Osteoblast (primary cell): ENCODE measurements at regions not wholly inside any gene's neighbourhood (a gene's known extent, or its start where the extent isn't known, plus 50 kb on each side); places are given as distances from the start of the nearest gene placed in this dataset.

Source experiments
- DNase-seq: peaks from one replicate; pipeline ENCODE4 v3.0.0; 2011; ENCODE audit warnings: low spot score, mixed read lengths; ENCODE audit not compliant: insufficient read length; ENCODE audit errors: missing footprints
- H2AFZ ChIP-seq: 2 replicates; pipeline ENCODE4 v1.6.0; 2011; ENCODE audit warnings: mild to moderate bottlenecking, low read length
- H3K27ac ChIP-seq: 2 replicates; pipeline ENCODE4 v1.5.1; 2011; ENCODE audit warnings: mild to moderate bottlenecking, low read depth, low read length, moderate library complexity
- H3K27me3 ChIP-seq: 2 replicates; pipeline ENCODE4 v1.6.0; 2012; ENCODE audit warnings: mild to moderate bottlenecking, control low read depth, inconsistent platforms, low read length, moderate library complexity; ENCODE audit not compliant: insufficient read depth
- H3K36me3 ChIP-seq: 2 replicates; pipeline ENCODE4 v1.5.1; 2011; ENCODE audit warnings: mild to moderate bottlenecking, low read length, control low read depth, moderate library complexity; ENCODE audit not compliant: insufficient read depth
- H3K4me1 ChIP-seq: 2 replicates; pipeline ENCODE4 v1.5.1; 2011; ENCODE audit warnings: mild to moderate bottlenecking, low read length, control low read depth, moderate library complexity; ENCODE audit not compliant: insufficient read depth
- H3K4me2 ChIP-seq: 2 replicates; pipeline ENCODE4 v1.6.0; 2011; ENCODE audit warnings: mild to moderate bottlenecking, low read length; ENCODE audit not compliant: insufficient read depth
- H3K4me3 ChIP-seq: fragments of 200-600 bp; sonication (generic); 3 replicates; pipeline ENCODE4 v1.5.1; 2012; ENCODE audit warnings: mild to moderate bottlenecking, low read length, inconsistent platforms; ENCODE audit not compliant: insufficient read depth
- H3K79me2 ChIP-seq: 2 replicates; pipeline ENCODE4 v1.6.0; 2012; ENCODE audit warnings: mild to moderate bottlenecking, low read length, control low read depth, inconsistent platforms; ENCODE audit not compliant: insufficient read depth
- H3K9me3 ChIP-seq: 2 replicates; pipeline ENCODE4 v1.5.1; 2011; ENCODE audit warnings: low read depth, low read length, control low read depth
- H4K20me1 ChIP-seq: 2 replicates; pipeline ENCODE4 v1.6.0; 2012; ENCODE audit warnings: mild to moderate bottlenecking, low read length, control low read depth; ENCODE audit not compliant: insufficient read depth
- CTCF ChIP-seq: IDR thresholded peaks from 2 replicates; pipeline ENCODE4 v1.5.1; 2011; ENCODE audit warnings: mild to moderate bottlenecking, low read depth, low read length, moderate library complexity; ENCODE audit errors: extremely low read depth

- no peaks in the 10 kb centered on the region for H3K79me2 ChIP-seq
- H3K4me1 ChIP-seq: no peaks in the 10 kb centered on the region
- no peak overlapping the region for H3K4me2 ChIP-seq
- no peak overlapping the region for H3K4me3 ChIP-seq
- no peaks in the 10 kb centered on the region for H3K9me3 ChIP-seq
- no peak for DNase-seq
- no peaks in the 10 kb centered on the region for H4K20me1 ChIP-seq
- no peak for TF ChIP-seq CTCF
- no peaks in the 10 kb centered on the region for H3K36me3 ChIP-seq
- no peaks in the 10 kb centered on the region for H3K27me3 ChIP-seq
- no peak overlapping the region for H2AFZ ChIP-seq
- H3K27ac ChIP-seq: no peak overlapping the region
Observed at GRCh38 chr6:95274686-95275235, 302.6 kb upstream of the MANEA start.

DNA sequence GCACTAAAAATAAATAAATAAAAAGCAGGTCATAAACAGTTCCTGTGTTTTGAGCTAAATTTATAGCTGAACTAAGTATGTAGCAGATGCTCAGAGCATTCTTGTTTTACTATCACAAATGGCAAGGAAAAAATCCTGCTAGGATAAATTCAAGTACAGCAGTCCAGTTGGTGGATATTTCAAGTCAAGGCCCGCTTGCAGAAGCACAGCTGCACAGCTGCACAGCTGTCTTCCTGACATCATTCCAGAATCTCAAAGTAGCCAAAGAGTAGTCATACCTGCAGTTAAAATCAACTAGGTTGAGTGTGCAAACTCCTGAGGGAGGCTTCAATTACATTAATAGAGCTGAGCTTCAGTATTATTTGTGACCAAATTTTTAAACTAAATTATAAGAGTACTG, 297.7 kb upstream of the MANEA start:
- no peak overlapping the region for H3K27ac ChIP-seq
- H3K4me1 ChIP-seq: no peaks in the 10 kb centered on the region
- no peak for DNase-seq
- H3K27me3 ChIP-seq: no peaks in the 10 kb centered on the region
- H2AFZ ChIP-seq: no peak overlapping the region
- H3K4me3 ChIP-seq: no peak overlapping the region
- TF ChIP-seq CTCF: no peak
- H4K20me1 ChIP-seq: no peaks in the 10 kb centered on the region
- no peaks in the 10 kb centered on the region for H3K79me2 ChIP-seq
- no peaks in the 10 kb centered on the region for H3K36me3 ChIP-seq
- no peaks in the 10 kb centered on the region for H3K9me3 ChIP-seq
- H3K4me2 ChIP-seq: no peak overlapping the region

GRCh38 chr6:95280686-95281273, 296.6 kb upstream of the MANEA start:
- H3K27ac ChIP-seq: no peak overlapping the region
- H3K4me2 ChIP-seq: no peak overlapping the region
- H3K79me2 ChIP-seq: no peaks in the 10 kb centered on the region
- no peaks in the 10 kb centered on the region for H3K9me3 ChIP-seq
- DNase-seq: no peak
- H3K36me3 ChIP-seq: no peaks in the 10 kb centered on the region
- no peaks in the 10 kb centered on the region for H4K20me1 ChIP-seq
- no peaks in the 10 kb centered on the region for H3K27me3 ChIP-seq
- no peak overlapping the region for H3K4me3 ChIP-seq
- no peaks in the 10 kb centered on the region for H3K4me1 ChIP-seq
- TF ChIP-seq CTCF: peak; percentile 22
- H2AFZ ChIP-seq: no peak overlapping the region

GRCh38 chr6:95285881-95286280, 291.5 kb upstream of the MANEA start:
- H3K27me3 ChIP-seq: no peaks in the 10 kb centered on the region
- no peaks in the 10 kb centered on the region for H3K4me1 ChIP-seq
- no peak overlapping the region for H3K4me3 ChIP-seq
- DNase-seq: no peak
- H3K4me2 ChIP-seq: no peak overlapping the region
- no peak for TF ChIP-seq CTCF
- H3K79me2 ChIP-seq: no peaks in the 10 kb centered on the region
- H3K9me3 ChIP-seq: peaks cover 5% of the 10 kb centered on the region
- no peaks in the 10 kb centered on the region for H4K20me1 ChIP-seq
- no peak overlapping the region for H2AFZ ChIP-seq
- no peak overlapping the region for H3K27ac ChIP-seq
- no peaks in the 10 kb centered on the region for H3K36me3 ChIP-seq
